OCI-LY7 (cell line): ENCODE measurements at regions not wholly inside any gene's neighbourhood (a gene's known extent, or its start where the extent isn't known, plus 50 kb on each side); places are given as distances from the start of the nearest gene placed in this dataset.

Experiments
- BruUV-seq: library from RNA; stranded (reverse); fragments of 400-500 nt; replicated peaks from 2 replicates; lab custom pipeline; 2021; lab: Mats Ljungman, UMichigan
- CTCF ChIA-PET: fragments of 300-600 bp; sonication (Branson Sonifier 250); formaldehyde crosslinking; loops from one replicate; lab custom pipeline; 2022; ENCODE audit warnings: antibody characterized with exemption; ENCODE audit not compliant: unreplicated experiment; lab: Charles Lee
- POLR2A ChIA-PET: fragments of 300-600 bp; sonication (Branson Sonifier 250); formaldehyde crosslinking; loops from one replicate; lab custom pipeline; 2022; ENCODE audit warnings: antibody characterized with exemption; lab: Charles Lee
- DNase-seq: peaks from one replicate; pipeline ENCODE4 v3.0.0-alpha.2; 2015; ENCODE audit warnings: low spot score
- H2AFZ ChIP-seq: fragments of 200-600 bp; sonication (generic), shearing (Covaris generic); 2 replicates; pipeline ENCODE4 v1.6.1; 2014; ENCODE audit warnings: mild to moderate bottlenecking, antibody characterized with exemption, low read length, moderate library complexity
- H3K27ac ChIP-seq: fragments of 200-600 bp; sonication (generic); 2 replicates; pipeline ENCODE4 v1.5.1; 2014; ENCODE audit warnings: mixed run types, low read depth, mild to moderate bottlenecking, moderate library complexity, low read length, inconsistent platforms; ENCODE audit not compliant: poor library complexity, severe bottlenecking
- H3K36me3 ChIP-seq: fragments of 200-600 bp; sonication (generic); 2 replicates; pipeline ENCODE4 v1.6.1; 2014; ENCODE audit warnings: mild to moderate bottlenecking, antibody characterized with exemption, low read length, moderate library complexity, mixed read lengths; ENCODE audit not compliant: insufficient read depth
- H3K4me1 ChIP-seq: fragments of 200-600 bp; sonication (generic); 2 replicates; pipeline ENCODE4 v1.5.1; 2014; ENCODE audit warnings: mild to moderate bottlenecking, low read length; ENCODE audit not compliant: insufficient read depth, poor library complexity, severe bottlenecking
- H3K4me2 ChIP-seq: fragments of 200-600 bp; sonication (generic); 2 replicates; pipeline ENCODE4 v1.6.1; 2014; ENCODE audit warnings: mild to moderate bottlenecking, low read length
- H3K4me3 ChIP-seq: fragments of 200-600 bp; sonication (generic); 2 replicates; pipeline ENCODE4 v1.5.1; 2014; ENCODE audit warnings: mild to moderate bottlenecking, low read depth, low read length; ENCODE audit not compliant: poor library complexity, severe bottlenecking
- H3K79me2 ChIP-seq: fragments of 200-600 bp; sonication (generic); 2 replicates; pipeline ENCODE4 v1.6.1; 2016; ENCODE audit warnings: low read depth, mild to moderate bottlenecking, low read length, moderate library complexity, mixed read lengths; ENCODE audit not compliant: insufficient read depth
- H3K9me2 ChIP-seq: fragments of 200-600 bp; sonication (generic); 2 replicates; pipeline ENCODE4 v1.6.1; 2016; ENCODE audit warnings: mild to moderate bottlenecking, low read length, mixed read lengths; ENCODE audit not compliant: insufficient read depth
- H3K9me3 ChIP-seq: fragments of 200-600 bp; sonication (generic); 2 replicates; pipeline ENCODE4 v1.6.1; 2014; ENCODE audit warnings: mild to moderate bottlenecking, mixed run types, low read length, mixed read lengths
- H4K20me1 ChIP-seq: fragments of 200-600 bp; sonication (generic); 2 replicates; pipeline ENCODE4 v1.6.1; 2014; ENCODE audit warnings: mild to moderate bottlenecking, antibody characterized with exemption, low read length, moderate library complexity, mixed read lengths; ENCODE audit not compliant: insufficient read depth
- EZH2phosphoT487 ChIP-seq: fragments of 200-600 bp; sonication (generic); IDR thresholded peaks from 2 replicates; pipeline ENCODE4 v1.6.1; 2018; ENCODE audit warnings: low read depth, borderline replicate concordance, mild to moderate bottlenecking, mixed run types, antibody characterized with exemption, low read length, moderate library complexity, mixed read lengths
- intact Hi-C: fragments of 100-400 bp; cut with micrococcal nuclease; formaldehyde crosslinking; loops from one replicate; pipeline ENCODE4 v1.10.0; 2022; ENCODE audit not compliant: unreplicated experiment
- TF ChIP-seq, protein P1 (sequence below): fragments of 200-600 bp; sonication (generic); conservative IDR thresholded peaks from 2 replicates; pipeline ENCODE4 v1.5.1; 2014; ENCODE audit warnings: mild to moderate bottlenecking, antibody characterized with exemption, low read length, moderate library complexity, mixed read lengths

DNA sequence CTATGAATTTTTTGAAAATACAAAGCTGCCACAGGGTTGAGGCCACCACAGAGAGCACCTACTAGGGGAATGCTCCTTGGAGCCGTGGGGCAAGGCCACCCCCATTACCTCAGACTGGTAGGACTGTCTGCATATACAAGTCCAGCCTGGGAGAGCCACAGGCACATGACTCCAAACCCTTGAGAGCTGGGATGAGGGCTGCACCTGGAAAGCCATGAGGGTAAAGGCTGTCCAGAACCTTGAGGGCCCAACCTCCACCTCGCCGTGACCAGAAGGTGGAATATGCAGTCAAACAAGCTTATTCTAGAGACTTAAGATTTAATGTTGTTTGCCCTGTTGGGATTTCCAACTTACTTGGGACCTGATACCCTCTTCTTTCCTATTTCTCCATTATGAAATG, 69.5 kb upstream of the TSLP start:
- Histone ChIP-seq H3K4me3 (no peak overlapping the region), H2AFZ (no peak overlapping the region), H3K27ac (no peak overlapping the region), H3K36me3 (no peaks in the 10 kb centered on the region), H3K4me1 (no peaks in the 10 kb centered on the region), H3K4me2 (no peak overlapping the region), H3K9me3 (no peaks in the 10 kb centered on the region), H4K20me1 (no peaks in the 10 kb centered on the region), H3K9me2 (no peaks in the 10 kb centered on the region), H3K79me2 (no peaks in the 10 kb centered on the region)
- DNase-seq = no peak
- TF ChIP-seq, protein P1, sequence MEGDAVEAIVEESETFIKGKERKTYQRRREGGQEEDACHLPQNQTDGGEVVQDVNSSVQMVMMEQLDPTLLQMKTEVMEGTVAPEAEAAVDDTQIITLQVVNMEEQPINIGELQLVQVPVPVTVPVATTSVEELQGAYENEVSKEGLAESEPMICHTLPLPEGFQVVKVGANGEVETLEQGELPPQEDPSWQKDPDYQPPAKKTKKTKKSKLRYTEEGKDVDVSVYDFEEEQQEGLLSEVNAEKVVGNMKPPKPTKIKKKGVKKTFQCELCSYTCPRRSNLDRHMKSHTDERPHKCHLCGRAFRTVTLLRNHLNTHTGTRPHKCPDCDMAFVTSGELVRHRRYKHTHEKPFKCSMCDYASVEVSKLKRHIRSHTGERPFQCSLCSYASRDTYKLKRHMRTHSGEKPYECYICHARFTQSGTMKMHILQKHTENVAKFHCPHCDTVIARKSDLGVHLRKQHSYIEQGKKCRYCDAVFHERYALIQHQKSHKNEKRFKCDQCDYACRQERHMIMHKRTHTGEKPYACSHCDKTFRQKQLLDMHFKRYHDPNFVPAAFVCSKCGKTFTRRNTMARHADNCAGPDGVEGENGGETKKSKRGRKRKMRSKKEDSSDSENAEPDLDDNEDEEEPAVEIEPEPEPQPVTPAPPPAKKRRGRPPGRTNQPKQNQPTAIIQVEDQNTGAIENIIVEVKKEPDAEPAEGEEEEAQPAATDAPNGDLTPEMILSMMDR = no peak
- no peak for TF ChIP-seq EZH2phosphoT487
- no TSS peak for BruUV-seq
- ChIA-PET CTCF (no interaction called here), POLR2A (no interaction called here)
- intact Hi-C loops = no loop called here

DNA sequence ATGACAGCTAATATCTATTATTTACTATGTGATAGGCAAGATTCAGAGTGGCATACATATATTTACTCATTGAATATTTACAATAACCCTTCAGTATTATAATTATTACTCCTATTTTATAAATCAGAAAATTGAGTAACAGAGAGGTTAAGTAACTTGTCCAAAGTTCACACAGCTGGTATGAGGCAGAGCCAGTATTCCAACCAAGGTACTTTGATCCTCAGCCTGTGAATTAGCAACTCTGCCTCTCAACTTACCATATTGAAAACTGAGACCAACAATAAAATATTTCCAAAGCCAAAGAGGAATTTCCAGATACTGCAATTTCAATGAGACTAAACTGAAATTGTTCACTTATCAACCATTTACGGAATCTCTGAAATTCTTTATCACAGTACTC, 67.9 kb upstream of the TSLP start:
- CTCF ChIA-PET = no interaction called here
- no TSS peak for BruUV-seq
- POLR2A ChIA-PET = no interaction called here

DNA sequence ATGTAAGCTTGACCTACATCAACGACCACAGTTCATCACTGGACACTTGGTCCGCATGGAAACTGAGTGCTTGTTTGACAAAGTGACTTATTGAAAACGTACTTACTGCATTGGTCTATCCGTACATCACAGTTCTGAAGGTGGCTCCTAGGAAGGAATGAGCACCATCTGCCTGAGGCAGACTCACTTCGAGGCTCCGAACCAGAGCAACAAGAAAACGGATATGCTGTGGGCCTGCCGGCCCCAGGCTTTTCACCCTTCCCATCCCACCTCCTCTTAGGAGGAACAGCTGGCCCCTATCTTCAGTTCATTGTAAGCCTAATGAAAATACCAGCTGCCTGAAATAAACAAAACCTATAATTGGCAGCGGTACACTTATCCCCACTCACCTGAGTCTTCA, 67.2 kb upstream of the TSLP start:
- no TSS peak for BruUV-seq
- no peak overlapping the region for H3K4me2 ChIP-seq
- intact Hi-C loops = no loop called here
- DNase-seq = no peak
- H4K20me1 ChIP-seq = no peaks in the 10 kb centered on the region
- no peaks in the 10 kb centered on the region for H3K36me3 ChIP-seq
- H3K4me1 ChIP-seq = no peaks in the 10 kb centered on the region
- no peaks in the 10 kb centered on the region for H3K79me2 ChIP-seq
- no peak overlapping the region for H3K4me3 ChIP-seq
- H2AFZ ChIP-seq = no peak overlapping the region
- ChIA-PET CTCF (no interaction called here), POLR2A (no interaction called here)
- no peak overlapping the region for H3K27ac ChIP-seq
- no peaks in the 10 kb centered on the region for H3K9me3 ChIP-seq
- TF ChIP-seq, protein P1 = no peak
- TF ChIP-seq EZH2phosphoT487 = no peak
- H3K9me2 ChIP-seq = no peaks in the 10 kb centered on the region

More for the DNA sequence above, 67.9 kb upstream of the TSLP start:
- Histone ChIP-seq H3K9me3 (no peaks in the 10 kb centered on the region), H3K9me2 (no peaks in the 10 kb centered on the region), H3K79me2 (no peaks in the 10 kb centered on the region), H3K36me3 (no peaks in the 10 kb centered on the region), H3K4me1 (no peaks in the 10 kb centered on the region), H3K4me2 (no peak overlapping the region), H3K4me3 (no peak overlapping the region), H4K20me1 (no peaks in the 10 kb centered on the region), H3K27ac (no peak overlapping the region), H2AFZ (no peak overlapping the region)
- DNase-seq = no peak
- intact Hi-C loops = no loop called here
- TF ChIP-seq, protein P1 = no peak
- no peak for TF ChIP-seq EZH2phosphoT487
